ENCODE measurements at regions not wholly inside any gene's neighbourhood (a gene's known extent, or its start where the extent isn't known, plus 50 kb on each side); places are given as distances from the start of the nearest gene placed in this dataset.

DNA sequence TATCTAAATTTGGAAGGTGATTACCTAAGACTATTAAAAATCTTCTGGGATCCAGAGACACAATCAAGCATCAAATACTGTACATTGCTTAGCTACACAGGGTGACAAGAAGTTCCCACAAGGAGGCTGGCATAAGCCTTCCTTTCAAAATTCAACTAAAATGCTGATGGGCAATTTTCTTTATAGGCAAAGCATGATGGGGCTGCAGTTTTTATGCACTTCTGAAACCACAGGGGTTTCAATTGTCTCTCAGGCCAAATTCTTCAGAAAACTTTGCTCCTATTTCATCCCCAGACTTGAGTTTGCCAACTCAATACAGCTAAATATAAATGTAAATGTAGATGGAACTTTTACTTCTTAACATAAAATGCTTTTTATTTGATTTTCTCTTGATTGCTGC is 241.6 kb downstream of the ZPLD1 start (continued):
- TF ChIP-seq, protein P1, sequence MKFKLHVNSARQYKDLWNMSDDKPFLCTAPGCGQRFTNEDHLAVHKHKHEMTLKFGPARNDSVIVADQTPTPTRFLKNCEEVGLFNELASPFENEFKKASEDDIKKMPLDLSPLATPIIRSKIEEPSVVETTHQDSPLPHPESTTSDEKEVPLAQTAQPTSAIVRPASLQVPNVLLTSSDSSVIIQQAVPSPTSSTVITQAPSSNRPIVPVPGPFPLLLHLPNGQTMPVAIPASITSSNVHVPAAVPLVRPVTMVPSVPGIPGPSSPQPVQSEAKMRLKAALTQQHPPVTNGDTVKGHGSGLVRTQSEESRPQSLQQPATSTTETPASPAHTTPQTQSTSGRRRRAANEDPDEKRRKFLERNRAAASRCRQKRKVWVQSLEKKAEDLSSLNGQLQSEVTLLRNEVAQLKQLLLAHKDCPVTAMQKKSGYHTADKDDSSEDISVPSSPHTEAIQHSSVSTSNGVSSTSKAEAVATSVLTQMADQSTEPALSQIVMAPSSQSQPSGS (IDR thresholded peaks at IDR 0.05; ENCODE audit: low read length): no peak
- no peak for TF ChIP-seq JUNB (IDR thresholded peaks at IDR 0.05)
- TF ChIP-seq CREB1 (IDR thresholded peaks at IDR 0.05; ENCODE audit: low read depth): no peak

DNA sequence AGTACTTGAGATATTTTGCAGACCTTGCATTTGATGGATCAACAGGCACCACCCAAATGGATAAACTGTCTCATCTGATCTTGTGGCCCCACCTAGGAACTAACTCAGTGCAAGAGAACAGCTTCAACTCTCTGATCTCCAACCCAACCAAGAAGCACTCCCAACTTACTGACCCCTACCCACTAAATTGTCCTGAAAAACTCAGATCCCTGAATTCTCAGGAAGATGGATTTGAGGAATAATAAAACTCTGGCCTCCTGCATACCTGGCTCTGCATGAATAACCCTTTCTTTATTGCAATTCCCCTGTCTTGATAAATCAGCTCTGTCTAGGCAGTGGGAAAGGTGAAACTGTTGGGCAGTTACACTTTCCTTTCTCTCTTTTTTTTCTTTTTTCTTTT is 247.9 kb downstream of the ZPLD1 start:
- DNase-seq (ENCODE audit: low read depth, low spot score) (no peak), FAIRE-seq (no peak), ATAC-seq (no peak)
- H3K4me3 ChIP-seq: no peak overlapping the region
- H3K4me2 ChIP-seq (ENCODE audit: control insufficient read depth, insufficient read depth): no peak overlapping the region
- no peak overlapping the region for H2AFZ ChIP-seq (ENCODE audit: control insufficient read depth, low read depth, low read length)
- H3K9ac ChIP-seq (ENCODE audit: control insufficient read depth, insufficient read depth, low read length): no peak overlapping the region
- H3K9me3 ChIP-seq (replicated peaks; ENCODE audit: control insufficient read depth, insufficient read depth, low read length): no peaks in the 10 kb centered on the region
- POLR2A ChIA-PET: no interaction called here
- RAD21 ChIA-PET (ENCODE audit: unreplicated experiment): no interaction called here
- no peaks in the 10 kb centered on the region for H3K4me1 ChIP-seq (ENCODE audit: control insufficient read depth, insufficient read depth, low read length)
- H3K36me3 ChIP-seq (ENCODE audit: control insufficient read depth in 2 of 2, insufficient read depth in 2 of 2, low read length in 1 of 2): no peaks in the 10 kb centered on the region
- in situ Hi-C loops (cut with MboI): no loop called here
- BruUV-seq (replicated peaks): no TSS peak
- TF ChIP-seq GABPA (IDR thresholded peaks at IDR 0.05; ENCODE audit: low read depth) (no peak), MTA3 (IDR thresholded peaks at IDR 0.05; ENCODE audit: borderline replicate concordance, low read length) (no peak), RBBP5 (conservative IDR thresholded peaks at IDR 0.05) (no peak)
- TF ChIP-seq, protein P2, sequence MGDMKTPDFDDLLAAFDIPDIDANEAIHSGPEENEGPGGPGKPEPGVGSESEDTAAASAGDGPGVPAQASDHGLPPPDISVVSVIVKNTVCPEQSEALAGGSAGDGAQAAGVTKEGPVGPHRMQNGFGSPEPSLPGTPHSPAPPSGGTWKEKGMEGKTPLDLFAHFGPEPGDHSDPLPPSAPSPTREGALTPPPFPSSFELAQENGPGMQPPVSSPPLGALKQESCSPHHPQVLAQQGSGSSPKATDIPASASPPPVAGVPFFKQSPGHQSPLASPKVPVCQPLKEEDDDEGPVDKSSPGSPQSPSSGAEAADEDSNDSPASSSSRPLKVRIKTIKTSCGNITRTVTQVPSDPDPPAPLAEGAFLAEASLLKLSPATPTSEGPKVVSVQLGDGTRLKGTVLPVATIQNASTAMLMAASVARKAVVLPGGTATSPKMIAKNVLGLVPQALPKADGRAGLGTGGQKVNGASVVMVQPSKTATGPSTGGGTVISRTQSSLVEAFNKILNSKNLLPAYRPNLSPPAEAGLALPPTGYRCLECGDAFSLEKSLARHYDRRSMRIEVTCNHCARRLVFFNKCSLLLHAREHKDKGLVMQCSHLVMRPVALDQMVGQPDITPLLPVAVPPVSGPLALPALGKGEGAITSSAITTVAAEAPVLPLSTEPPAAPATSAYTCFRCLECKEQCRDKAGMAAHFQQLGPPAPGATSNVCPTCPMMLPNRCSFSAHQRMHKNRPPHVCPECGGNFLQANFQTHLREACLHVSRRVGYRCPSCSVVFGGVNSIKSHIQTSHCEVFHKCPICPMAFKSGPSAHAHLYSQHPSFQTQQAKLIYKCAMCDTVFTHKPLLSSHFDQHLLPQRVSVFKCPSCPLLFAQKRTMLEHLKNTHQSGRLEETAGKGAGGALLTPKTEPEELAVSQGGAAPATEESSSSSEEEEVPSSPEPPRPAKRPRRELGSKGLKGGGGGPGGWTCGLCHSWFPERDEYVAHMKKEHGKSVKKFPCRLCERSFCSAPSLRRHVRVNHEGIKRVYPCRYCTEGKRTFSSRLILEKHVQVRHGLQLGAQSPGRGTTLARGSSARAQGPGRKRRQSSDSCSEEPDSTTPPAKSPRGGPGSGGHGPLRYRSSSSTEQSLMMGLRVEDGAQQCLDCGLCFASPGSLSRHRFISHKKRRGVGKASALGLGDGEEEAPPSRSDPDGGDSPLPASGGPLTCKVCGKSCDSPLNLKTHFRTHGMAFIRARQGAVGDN (IDR thresholded peaks at IDR 0.05): no peak
- TF ChIP-seq, protein P3, sequence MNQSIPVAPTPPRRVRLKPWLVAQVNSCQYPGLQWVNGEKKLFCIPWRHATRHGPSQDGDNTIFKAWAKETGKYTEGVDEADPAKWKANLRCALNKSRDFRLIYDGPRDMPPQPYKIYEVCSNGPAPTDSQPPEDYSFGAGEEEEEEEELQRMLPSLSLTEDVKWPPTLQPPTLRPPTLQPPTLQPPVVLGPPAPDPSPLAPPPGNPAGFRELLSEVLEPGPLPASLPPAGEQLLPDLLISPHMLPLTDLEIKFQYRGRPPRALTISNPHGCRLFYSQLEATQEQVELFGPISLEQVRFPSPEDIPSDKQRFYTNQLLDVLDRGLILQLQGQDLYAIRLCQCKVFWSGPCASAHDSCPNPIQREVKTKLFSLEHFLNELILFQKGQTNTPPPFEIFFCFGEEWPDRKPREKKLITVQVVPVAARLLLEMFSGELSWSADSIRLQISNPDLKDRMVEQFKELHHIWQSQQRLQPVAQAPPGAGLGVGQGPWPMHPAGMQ (IDR thresholded peaks at IDR 0.05; ENCODE audit: borderline replicate concordance): no peak
- SMC1A ChIA-PET (ENCODE audit: uncharacterized antibody, unreplicated experiment): no interaction called here
- H4K20me1 ChIP-seq (ENCODE audit: control insufficient read depth, insufficient read depth): no peaks in the 10 kb centered on the region
- no peaks in the 10 kb centered on the region; a peak in 1 of 4 replicates for H3K27me3 ChIP-seq (replicated peaks in 1 of 2; ENCODE audit: control insufficient read depth in 2 of 2, insufficient read depth in 2 of 2, low read length in 1 of 2)
- no peaks in the 10 kb centered on the region for H3K79me2 ChIP-seq (ENCODE audit: control insufficient read depth, insufficient read depth, low read length)
- H3K27ac ChIP-seq (ENCODE audit: control insufficient read depth, insufficient read depth): no peak overlapping the region
- intact Hi-C loops (cut with micrococcal nuclease; ENCODE audit: unreplicated experiment): no loop called here
- CTCF ChIA-PET: no interaction called here
